ENCODE measurements at regions not wholly inside any gene's neighbourhood (a gene's known extent, or its start where the extent isn't known, plus 50 kb on each side); places are given as distances from the start of the nearest gene placed in this dataset.
"Not testable (repeated sequence)": the region's sequence is repeated elsewhere in the genome, so short reads cannot be mapped to it uniquely, and the experiment has no call there.

DNA sequence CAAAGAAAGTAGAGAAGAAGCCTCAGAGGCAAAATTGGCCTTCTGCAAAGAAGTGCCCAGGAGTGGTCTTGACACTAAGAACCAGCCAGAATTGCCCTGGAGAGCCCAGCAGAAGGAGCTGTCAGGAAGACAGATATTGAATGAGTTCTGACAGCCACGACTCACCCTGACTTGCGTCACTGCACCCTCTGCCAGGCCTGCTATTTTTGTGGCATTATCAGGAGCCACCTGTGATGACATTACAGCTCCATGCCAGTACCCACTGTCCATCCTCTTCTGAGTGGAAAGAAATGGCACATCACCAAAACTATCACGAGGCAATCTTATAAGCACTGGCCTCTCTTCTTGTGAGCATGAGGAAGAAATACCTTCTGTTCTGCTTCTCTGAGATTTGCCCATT lies 67.7 kb downstream of the SMIM20 start:
- DNase-seq, result no peak

DNA sequence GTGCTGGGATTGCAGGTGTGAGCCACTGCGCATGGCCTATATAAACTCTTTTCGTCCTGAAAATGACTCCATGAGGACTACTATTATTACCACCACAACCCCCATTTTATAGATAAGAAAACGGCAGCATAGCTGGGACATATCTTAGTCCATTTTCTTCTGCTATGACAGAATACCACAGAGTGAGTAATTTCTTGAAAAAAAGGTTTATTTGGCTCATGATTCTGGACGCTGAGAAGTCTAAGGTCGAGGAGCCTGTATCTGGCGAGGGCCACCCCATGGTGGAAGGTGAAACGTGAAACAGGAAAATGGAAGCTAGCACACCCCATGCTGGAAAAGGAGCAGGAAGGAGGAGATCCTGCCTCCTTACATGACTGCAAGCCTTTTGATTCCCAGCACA lies 68.9 kb downstream of the SMIM20 start:
- no peak for DNase-seq

DNA sequence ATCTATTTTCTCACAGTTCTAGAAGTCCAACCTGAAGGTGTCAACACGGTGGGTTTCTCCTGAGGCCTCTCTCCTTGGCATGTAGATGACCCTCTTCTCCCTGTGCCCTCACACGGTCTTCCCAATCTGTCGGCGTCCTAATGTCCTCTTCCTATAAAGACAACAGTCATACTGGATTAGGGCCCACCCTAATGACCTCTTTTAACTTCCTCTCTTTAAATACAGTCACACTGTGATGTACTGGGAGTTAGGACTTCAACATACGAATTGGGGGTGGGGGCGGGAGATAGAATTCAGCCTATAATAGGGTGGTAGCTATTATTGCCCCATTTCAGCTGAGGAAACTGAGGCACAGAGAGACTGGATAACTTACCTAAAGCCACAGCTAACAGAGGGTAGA lies 70.2 kb downstream of the SMIM20 start:
- DNase-seq, result no peak

DNA sequence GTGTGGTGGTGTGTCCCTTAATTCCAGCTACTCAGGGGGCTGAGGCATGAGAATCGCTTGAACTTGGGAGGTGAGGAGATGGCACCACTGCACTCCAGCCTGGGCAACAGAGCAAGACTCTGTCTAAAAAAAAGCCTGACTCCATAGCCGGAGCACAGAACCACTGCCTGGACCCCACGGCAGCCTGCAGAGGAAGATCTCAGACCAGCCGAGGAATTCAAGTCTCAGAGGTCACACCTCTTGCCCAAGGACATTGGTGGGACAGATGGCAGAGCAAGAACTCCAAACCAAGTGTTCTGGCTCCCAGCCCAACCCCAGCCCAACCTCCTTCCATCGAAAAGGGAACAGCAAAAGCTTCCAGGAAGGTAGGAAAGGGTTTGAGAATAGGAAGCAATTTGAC lies 70.8 kb downstream of the SMIM20 start:
- DNase-seq, result no peak

DNA sequence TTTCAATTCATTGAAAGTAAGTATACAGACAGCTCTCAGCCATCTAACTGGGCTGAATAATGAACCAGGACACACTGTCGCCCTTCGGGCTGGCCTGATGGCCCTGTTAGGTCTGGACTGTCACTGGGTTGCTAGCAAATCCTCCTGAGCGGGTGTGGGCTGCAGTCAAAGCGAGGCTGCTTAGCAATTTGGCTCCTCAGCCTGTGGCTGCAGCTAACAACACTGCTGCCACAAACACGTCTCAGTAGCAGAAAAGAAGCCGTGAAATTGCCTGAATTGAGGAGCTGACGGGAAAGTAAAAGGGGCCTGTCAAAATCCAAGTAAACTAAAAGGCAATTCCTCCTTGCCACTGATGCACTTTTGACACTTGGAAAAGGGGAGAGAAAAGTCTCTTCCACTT lies 72.8 kb downstream of the SMIM20 start:
- DNase-seq, result peak in 24 of 58 donors; percentile 4 to 48 (median 17)

DNA sequence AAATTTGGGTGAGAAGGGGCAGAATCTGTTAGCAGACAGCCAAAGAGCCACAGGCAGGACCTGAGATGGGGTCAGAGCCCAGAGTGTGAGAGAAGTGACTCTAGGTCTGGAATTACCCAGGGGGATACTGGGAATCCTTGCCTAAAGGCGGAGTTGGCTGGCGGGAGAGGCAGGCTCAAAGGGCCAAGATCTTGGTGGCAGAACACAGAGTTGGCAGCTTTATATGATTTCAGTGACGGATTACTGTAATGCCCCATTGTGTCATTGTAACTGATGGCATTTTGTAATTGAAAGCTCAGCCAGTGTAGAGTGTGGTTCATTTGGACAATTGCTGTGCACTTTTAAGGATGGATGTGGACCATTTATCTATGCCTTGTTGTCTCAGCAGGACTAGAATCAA lies 77.3 kb downstream of the SMIM20 start:
- DNase-seq, result peak in 6 of 58 donors; percentile 3 to 64 (median 11)

DNA sequence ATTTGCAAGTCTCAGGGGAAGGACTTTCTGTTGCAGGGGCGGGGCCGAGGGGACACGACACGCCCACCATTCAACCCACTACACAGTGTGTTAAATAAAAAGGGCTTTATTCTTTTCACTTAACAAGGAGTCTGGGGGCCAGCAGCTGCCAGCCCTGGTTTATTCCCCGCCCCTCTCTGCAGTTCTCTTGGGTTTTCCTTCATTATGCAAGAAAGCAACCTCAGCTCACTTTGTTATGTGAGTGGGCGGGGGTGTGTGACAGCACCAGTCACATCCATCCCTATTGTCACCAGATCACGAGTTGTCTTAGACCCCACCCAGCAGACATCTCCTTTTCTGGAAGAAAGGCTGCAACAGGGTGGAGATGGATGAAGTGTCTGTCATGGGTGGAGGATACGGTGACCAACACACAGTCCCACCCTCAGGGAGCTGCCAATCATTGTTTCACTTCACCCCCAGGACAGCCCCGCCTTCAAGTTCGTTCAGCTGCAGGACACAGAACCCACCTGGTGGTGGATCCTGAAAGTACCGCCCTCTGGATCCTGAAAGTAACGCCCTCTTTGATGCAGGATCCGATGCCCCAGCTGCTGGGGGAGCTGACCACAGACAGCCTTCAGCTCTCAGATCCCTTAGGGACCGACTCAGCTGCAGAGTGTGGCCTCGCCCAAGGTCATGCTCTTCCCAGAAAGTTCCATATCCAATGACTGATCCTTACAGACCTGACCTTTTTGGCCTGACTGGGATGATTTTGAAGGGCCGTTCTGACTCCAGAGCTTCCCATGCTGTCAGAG lies 79.6 kb downstream of the SMIM20 start:
- no peak for DNase-seq

DNA sequence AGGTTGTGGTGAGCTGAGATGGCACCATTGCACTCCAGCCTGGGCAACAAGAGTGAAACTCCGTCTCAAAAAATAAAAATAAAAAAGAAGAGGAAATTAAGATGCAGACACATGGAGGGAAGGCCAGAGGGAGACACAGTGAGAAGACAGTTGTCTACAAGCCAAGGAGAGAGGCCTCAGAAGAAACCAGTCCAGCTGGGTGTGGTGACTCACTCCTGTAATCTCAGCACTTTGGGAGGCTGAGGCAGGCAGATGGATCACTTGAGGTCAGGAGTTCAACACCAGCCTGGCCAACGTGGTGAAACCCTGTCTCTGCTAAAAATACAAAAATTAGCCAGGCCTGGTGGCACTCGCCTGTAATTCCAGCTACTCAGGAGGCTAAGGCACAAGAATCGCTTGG lies 80.6 kb downstream of the SMIM20 start:
- not testable (repeated sequence) for DNase-seq

DNA sequence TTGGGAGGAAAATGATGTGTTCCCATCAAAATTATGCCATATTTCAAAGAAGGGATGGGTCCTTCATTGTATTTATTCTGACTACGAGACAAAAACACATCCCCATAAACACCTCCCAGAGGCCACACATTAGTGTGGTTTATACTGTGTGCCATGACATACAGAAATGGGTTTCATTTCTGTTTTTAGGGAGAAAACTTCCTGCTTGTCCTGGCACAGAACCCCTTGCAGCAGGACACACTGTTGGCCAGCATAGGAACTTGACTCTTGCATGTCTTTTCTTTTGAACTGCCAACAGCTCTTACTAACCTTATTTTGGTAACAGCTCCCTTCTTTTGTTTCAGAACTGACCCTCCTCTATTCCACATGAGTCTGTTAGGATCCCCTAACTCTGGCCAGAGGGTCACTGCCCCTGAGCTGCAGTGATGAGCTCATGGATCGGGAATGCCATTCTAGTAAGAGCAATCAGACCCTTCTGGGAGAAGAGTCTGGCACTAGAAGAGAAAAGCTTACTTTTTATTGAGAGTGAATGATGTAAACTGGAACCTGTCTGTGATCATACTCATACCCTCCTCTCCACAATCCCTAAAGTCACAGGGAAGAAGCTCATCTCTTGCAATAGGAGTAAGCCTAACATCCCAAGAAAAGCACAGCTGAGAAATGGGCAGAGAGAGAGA lies 86.4 kb downstream of the SMIM20 start:
- no peak for DNase-seq

DNA sequence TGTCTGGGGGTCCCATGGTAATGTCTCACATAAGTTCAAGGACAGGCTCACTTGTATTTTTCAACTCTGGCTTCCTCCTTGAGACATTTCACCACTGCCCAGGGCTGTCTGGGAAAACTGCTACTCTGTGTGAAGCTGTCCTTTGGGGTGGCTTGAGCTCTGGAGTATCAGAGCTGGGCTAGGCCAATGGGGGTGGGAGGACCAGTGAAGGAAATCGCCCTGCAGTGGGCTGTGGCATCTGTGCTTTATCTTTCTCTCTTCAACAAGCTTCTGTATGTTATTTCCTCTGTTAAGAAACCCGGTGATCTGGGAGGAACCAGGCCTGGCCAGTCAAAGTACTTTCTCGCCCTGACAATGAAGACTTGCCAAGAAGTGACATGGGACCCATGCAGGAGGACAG lies 87.4 kb downstream of the SMIM20 start:
- DNase-seq, result no peak

DNA sequence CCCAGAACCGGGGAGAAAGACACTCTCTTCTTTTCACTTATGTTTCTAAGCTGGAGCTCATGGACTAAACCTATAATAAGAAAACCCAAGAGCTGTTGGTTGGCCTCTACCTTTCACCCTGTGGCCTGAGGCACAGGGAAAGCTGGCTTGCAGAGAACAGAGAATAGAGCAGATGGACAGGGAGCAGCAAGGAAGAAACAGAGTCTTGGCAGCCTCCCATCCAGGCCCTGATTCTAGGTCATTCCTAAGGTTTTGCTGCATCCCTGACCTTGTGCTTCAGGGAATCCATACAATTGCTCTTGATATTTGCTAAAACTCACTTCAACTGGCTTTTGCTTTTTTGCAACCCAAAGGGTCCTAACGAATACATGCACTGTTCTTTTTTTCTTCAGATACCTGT lies 87.8 kb downstream of the SMIM20 start:
- DNase-seq, result no peak

DNA sequence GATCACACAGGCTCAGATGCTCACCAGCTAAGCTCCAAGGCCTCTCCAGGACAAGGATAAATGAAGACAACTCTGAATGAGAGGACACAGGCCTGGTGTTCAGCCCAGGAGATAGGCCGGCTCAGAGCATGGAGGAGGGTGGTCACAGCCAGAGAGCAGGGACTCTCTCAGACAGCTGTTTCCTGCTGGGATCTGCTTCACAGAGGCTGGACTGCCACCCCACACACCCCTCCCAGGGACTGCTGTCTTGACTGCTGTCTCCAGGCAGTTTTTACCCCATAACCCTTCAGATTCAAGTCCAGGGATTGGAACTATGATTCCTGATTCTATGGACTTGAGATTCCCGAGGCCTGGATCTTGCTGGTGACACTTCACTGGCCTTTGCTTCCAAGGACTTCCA lies 89.0 kb downstream of the SMIM20 start:
- no peak for DNase-seq

DNA sequence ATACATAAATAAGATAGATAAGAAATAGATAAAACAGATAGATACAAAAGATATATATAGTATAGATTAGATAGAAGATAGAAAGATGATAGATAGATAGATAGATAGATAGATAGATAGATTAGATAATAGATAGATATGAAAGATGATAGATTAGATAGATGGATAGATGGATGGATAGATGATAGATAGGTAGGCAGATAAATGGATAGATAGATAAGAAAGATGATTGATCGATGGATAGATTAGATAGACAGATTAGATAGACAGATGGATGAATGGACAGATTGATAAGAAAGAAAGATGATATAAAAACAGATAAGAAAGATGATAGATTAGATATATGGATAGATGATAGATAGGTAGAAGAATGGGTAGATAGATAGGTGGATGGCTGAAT lies 90.3 kb downstream of the SMIM20 start:
- no peak for DNase-seq

DNA sequence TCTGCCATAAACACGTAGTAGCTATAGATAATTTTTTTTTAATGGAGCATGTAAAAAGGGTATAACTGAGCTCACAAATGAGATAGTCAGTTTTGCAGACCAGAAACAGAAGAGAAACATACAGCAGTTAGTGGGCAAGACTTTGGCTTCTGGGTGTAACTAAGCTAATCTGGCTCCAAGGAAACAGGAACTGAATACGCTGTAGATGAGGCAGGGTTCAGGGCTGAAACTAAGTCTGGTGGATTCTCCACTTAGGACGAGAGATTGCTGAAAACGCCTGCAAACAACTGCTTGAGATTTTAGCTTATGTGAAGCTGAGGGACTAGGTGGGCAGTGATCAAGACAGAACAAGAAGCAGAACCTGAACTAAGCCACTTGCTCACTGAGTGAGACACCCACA lies 91.7 kb downstream of the SMIM20 start:
- no peak for DNase-seq

DNA sequence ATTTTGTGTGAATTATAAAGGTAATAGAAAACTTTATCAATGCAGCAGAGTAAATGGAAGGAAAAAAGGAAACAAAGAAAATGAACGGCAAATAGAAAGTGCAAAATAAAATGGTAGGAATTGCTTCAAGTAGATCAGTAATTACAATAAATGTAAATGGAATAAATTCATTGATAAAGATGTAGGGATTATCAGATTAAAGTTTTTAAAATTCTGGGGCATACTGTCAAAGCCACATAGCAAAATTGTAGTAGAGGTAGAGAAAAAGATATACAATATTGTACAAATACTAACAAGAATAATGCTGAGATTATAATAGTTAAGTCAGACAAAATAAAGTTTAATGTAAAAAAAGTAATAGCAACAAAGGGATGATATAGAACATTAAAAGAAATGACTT lies 94.7 kb downstream of the SMIM20 start:
- DNase-seq, result no peak

DNA sequence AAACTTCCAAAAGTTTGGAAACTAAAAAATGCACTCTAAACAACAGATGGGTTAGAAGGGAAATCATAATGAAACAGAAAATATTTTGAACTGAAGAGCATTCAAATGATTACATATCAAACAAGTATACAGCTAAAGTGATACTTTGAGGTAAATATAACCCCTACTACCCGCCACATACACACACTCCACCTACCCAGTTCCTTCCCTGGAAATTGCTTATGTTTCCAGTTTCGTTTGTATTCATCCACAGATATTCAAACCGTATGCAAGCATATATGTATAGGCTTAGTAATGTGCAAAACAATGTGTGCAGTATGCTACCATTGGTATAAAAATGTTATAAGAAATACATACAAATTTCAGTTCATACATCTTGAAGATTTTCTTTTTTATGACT lies 95.5 kb downstream of the SMIM20 start:
- no peak for DNase-seq

DNA sequence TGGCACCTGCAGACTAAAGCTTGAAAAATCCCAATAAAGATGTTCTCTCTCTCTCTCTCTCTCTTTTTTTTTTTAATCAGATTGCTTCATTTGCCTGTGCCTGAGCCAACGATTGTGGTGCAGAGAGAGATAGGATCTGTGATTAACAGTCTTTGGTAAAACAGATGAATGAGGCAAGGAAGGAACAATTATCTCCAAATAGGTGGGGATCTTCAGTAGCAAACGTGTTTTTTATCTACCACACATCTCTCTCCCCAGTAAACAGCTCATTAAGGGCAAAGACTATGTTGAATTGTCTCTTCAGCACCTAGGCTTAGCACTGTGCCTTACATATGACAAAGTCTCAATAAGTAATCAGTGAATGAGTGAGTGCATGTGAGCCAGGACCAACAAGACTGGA lies 96.3 kb downstream of the SMIM20 start:
- DNase-seq, result no peak

DNA sequence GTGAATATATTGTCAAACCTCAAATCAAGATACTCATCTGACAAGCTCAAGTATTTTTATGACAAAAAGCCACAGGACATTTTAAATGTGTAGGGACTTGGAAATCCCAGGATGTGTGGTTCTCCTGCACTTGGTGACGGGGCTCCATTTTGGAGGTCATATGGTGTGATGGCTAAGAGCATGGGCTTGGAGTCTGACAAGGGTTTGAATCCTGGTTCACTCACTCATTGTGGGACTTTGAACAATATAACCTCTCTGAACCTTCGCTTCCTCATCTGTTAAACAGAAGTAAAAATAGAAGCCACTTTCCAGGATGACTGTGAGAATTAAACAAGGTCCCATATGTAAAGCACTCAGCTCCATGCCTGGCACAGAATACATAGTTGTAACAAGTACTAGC lies 99.6 kb downstream of the SMIM20 start:
- DNase-seq, result no peak

DNA sequence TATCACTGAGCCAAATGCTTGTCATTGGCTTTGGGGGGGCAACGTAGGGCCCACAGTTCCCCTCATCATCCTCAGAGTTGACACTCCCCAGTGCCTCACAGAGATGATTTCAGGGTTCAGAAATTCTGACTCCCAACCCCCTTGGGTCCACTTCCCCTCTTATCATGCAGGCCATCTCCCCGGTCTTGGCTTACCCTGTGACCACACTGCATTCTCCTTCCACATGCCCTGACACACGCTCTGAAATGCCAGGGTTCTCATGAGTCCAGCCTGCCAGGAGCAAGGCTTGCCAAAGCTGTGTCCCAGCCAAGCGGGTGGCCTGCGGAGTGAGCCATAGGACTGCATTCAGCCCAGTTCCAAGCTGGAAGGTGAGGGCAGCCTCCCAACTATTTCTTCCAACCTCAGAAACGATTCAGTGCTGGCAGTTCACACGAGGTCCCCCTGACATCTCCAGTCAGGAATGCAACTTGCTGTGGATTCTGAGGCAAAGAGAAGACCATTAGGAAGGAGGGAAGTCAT lies 101.2 kb downstream of the SMIM20 start:
- DNase-seq, result peak in 21 of 58 donors; percentile 5 to 56 (median 19)

DNA sequence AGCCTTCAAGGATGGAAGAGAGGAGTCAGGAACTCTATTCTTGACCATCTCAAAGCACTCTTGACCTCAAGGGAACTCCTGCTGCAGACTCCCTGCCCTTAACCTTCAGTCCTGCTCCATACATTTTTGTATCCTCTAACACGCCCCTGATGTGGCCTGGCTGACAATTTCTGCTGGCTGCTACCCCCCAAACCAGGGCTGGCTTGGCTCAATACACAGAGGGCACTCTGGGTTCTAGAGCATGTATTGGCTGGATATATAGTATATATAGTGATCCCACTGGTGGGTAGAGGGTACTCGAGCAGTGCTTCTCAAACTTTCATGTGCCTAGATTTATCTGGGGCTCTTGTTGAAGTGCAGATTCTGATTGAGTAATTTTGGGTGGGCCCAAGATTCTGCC lies 101.9 kb downstream of the SMIM20 start:
- DNase-seq, result no peak

DNA sequence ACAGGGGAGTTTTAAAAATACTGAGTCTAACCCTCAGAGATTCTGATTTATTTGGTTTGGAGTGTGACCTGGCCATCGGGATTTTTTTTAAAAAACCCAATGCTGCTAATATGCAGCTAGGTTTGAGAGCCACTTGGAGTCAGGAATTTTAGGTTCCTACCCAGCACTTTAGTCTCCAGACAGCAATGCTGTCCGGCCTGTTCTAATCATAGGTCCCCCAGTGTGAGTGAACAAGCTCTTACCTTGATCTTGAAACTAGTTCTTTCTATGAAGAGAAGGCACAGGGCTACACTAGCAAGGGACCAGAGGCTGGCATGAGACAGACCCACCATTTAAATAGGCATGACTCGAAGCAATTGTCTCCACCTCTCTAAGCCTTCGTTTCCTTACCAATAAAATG lies 103.5 kb downstream of the SMIM20 start:
- no peak for DNase-seq

DNA sequence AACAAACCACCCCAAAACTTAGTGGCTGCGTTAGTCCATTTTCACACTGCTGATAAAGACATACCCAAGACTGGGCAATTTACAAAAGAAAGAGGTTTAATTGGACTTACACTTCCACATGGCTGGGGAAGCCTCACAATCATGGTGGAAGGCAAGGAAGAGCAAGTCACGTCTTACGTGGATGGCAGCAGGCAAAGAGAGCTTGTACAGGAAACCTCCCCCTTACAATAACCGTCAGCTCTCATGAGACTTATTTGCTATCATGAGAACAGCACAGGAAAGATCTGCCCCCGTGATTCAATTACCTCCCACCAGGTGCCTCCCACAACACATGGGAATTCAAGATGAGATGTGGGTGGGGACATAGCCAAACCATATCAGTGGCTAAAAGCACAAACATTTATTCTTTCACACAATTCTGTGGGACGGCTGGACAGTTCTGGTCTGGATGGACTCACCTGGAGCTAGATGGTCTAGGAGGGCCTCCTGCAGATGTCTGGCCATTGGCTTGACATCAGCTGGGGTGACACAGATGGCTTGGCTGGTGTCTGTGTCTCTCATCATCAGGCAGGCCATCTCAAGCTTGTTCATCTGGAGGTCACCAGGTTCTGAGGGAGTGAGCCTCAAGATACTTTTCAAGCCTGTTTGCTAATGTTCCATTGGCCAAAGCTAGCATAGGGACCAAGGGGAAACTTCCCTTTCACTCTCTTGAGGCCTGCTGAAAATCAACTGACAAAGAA lies 104.1 kb downstream of the SMIM20 start:
- DNase-seq, result not testable (repeated sequence)
